ENCODE measurements at regions not wholly inside any gene's neighbourhood (a gene's known extent, or its start where the extent isn't known, plus 50 kb on each side); places are given as distances from the start of the nearest gene placed in this dataset.

DNA sequence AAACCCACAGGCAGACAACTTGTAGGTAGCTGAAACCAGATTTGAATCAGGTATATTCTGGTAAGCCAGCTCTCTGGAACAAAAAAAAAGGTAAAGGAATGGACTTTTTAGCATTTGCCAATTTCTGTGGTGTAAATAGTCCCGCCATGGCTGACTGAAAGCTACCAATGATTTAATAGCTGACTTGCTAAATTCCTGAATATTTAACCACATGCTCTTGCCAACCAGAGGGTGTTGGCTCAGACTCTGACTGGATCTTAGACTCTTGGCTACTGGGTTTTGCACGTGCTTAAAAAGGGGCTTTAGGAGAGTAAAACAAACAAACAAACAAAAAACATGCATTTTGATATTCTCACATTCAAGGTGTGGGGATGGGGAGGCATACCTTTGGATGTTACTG, 600.0 kb upstream of the CDH4 start:
- TF ChIP-seq EZH2 (optimal IDR thresholded peaks at IDR 0.05; ENCODE audit: low read depth, low read length) (no peak), EZH2phosphoT487 (IDR thresholded peaks at IDR 0.05; ENCODE audit: low read length) (no peak)
